ENCODE measurements at regions not wholly inside any gene's neighbourhood (a gene's known extent, or its start where the extent isn't known, plus 50 kb on each side); places are given as distances from the start of the nearest gene placed in this dataset.

DNA sequence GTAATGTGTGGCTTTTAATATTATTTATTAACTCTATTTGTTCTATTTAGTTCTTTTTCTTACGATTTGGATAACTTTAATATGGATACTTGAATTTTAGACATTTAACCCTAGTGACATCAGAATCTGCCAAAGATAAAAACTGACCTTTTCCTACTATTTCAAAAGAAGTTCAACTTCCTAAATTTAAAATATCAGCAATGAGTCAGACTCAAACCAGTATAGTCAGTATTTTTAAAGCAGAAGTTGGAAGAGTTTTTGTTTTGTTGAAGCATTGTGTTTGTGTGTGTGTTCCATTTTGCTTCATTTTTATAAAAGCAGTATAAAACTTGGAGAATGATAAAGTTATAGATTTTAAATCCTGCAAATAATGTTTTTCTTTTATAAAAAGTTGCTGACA lies 251.8 kb upstream of the RASA1 start:
- no CpG with 5 or more reads among the region's 1 CpG for WGBS, 2 experiments (ENCODE audit: extremely low coverage in 2 of 2, insufficient read length in 1 of 2)
- H4K8ac ChIP-seq (ENCODE audit: low read depth in 2 of 2, low read length in 2 of 2) = no peak overlapping the region

More for the DNA sequence above, 251.8 kb upstream of the RASA1 start:
- no peaks in the 10 kb centered on the region for H3K27me3 ChIP-seq (ENCODE audit: control insufficient read depth, insufficient read depth, low read length)
- H3K9me3 ChIP-seq (ENCODE audit: control insufficient read depth, insufficient read depth, low read length) = no peaks in the 10 kb centered on the region
- no peak overlapping the region for H3K14ac ChIP-seq (replicated peaks; ENCODE audit: low read depth, low read length)
- ATAC-seq (ENCODE audit: low read depth) (no peak), DNase-seq (no peak)
- no peaks in the 10 kb centered on the region for H3K79me1 ChIP-seq (ENCODE audit: low read depth in 1 of 2, low read length in 2 of 2)
- CTCF ChIA-PET = interaction anchor here (1.6 kb wide), 1 partner anchor 135 kb away, joined by 6 read pairs; no protein-coding TSS in a partner anchor
- no peaks in the 10 kb centered on the region for H3K36me3 ChIP-seq (ENCODE audit: control insufficient read depth, insufficient read depth, low read length)
- H3K23ac ChIP-seq (ENCODE audit: low read depth, low read length) = no peak overlapping the region
- H4K20me1 ChIP-seq (ENCODE audit: insufficient read depth, low read length) = no peaks in the 10 kb centered on the region
- no peak overlapping the region for H2AFZ ChIP-seq (replicated peaks; ENCODE audit: low read length, poor library complexity)
- no peak overlapping the region for H3K56ac ChIP-seq (ENCODE audit: extremely low read depth, insufficient read depth, low read length)
- H4K91ac ChIP-seq (ENCODE audit: insufficient read depth, low read depth, low read length) = no peak overlapping the region
- no peak overlapping the region for H4K5ac ChIP-seq (ENCODE audit: low read depth, low read length)
- H2BK5ac ChIP-seq (ENCODE audit: low read depth, low read length, poor library complexity, severe bottlenecking) = no peak overlapping the region
- intact Hi-C loops (cut with micrococcal nuclease) = no loop called here
- H3K4me1 ChIP-seq (ENCODE audit: control insufficient read depth, insufficient read depth, low read length) = no peaks in the 10 kb centered on the region
- no peak overlapping the region for H3K4me2 ChIP-seq (ENCODE audit: low read depth, low read length)
- H3K27ac ChIP-seq (ENCODE audit: insufficient read depth, low read length) = no peak overlapping the region
- POLR2A ChIA-PET (ENCODE audit: unreplicated experiment) = no interaction called here
- in situ Hi-C loops (cut with MboI; ENCODE audit: low sequenced_read_pairs) = no loop called here
- no peak overlapping the region for H2BK15ac ChIP-seq (ENCODE audit: low read depth, low read length)
- dilution Hi-C loops (cut with HindIII; ENCODE audit: low sequenced_read_pairs, unreplicated experiment) = no loop called here
- no peak overlapping the region for H3K4ac ChIP-seq (ENCODE audit: low read depth, low read length)
- no peak overlapping the region for H3K9ac ChIP-seq (ENCODE audit: low read depth, low read length)
- H3K18ac ChIP-seq (ENCODE audit: low read depth, low read length) = no peak overlapping the region
- no peak overlapping the region for H2BK20ac ChIP-seq (ENCODE audit: low read depth, low read length)
- no peak overlapping the region for H2AK5ac ChIP-seq (ENCODE audit: low read depth, low read length)
- no peak overlapping the region for H2AK9ac ChIP-seq (replicated peaks; ENCODE audit: low read depth, low read length, poor library complexity)
- 0 out of 2 replicates have a peak, but pooled peaks cover 3% of the 10 kb centered on the region for H3K9me1 ChIP-seq (ENCODE audit: insufficient read depth, low read length)
- BruUV-seq (replicated peaks) = no TSS peak
- no peak overlapping the region for H3K4me3 ChIP-seq (ENCODE audit: insufficient read depth, low read depth, low read length)
- TF ChIP-seq FOS (IDR thresholded peaks at IDR 0.05; ENCODE audit: low read depth, low read length) = no peak
- no peak overlapping the region for H2BK120ac ChIP-seq (ENCODE audit: low read depth, low read length)
